ENCODE measurements at regions not wholly inside any gene's neighbourhood (a gene's known extent, or its start where the extent isn't known, plus 50 kb on each side); places are given as distances from the start of the nearest gene placed in this dataset.
"Not testable (repeated sequence)": the region's sequence is repeated elsewhere in the genome, so short reads cannot be mapped to it uniquely, and the experiment has no call there.

GRCh38 chr14:28375295-28375694 is 391.3 kb upstream of the FOXG1 start:
- FAIRE-seq (no peak), DNase-seq (ENCODE audit: insufficient read length, low spot score) (no peak)
- no peak for TF ChIP-seq POLR2A (IDR thresholded peaks at IDR 0.05; ENCODE audit: low read depth, low read length)

- FAIRE-seq: no peak
- DNase-seq (ENCODE audit: insufficient read length, low spot score): no peak
- TF ChIP-seq POLR2A (IDR thresholded peaks at IDR 0.05; ENCODE audit: low read depth, low read length): no peak
Measured at GRCh38 chr14:28381656-28382055, 384.9 kb upstream of the FOXG1 start.

- no peak for TF ChIP-seq POLR2A (IDR thresholded peaks at IDR 0.05; ENCODE audit: low read depth, low read length)
- FAIRE-seq (peak; percentile 71), DNase-seq (ENCODE audit: insufficient read length, low spot score) (no peak)
Measured at GRCh38 chr14:28382444-28383190, 384.0 kb upstream of the FOXG1 start.

GRCh38 chr14:28398506-28398905 is 368.1 kb upstream of the FOXG1 start:
- no peak for TF ChIP-seq POLR2A (IDR thresholded peaks at IDR 0.05; ENCODE audit: low read depth, low read length)

GRCh38 chr14:28401705-28402104 is 364.9 kb upstream of the FOXG1 start:
- not testable (repeated sequence) for DNase-seq (ENCODE audit: insufficient read length, low spot score); FAIRE-seq

More at GRCh38 chr14:28398506-28398905, 368.1 kb upstream of the FOXG1 start:
- DNase-seq (ENCODE audit: insufficient read length, low spot score): no peak
- no peak for FAIRE-seq

GRCh38 chr14:28406196-28406595 is 360.4 kb upstream of the FOXG1 start:
- FAIRE-seq: no peak
- DNase-seq (ENCODE audit: insufficient read length, low spot score): no peak

GRCh38 chr14:28407031-28407825 is 359.4 kb upstream of the FOXG1 start:
- DNase-seq (ENCODE audit: insufficient read length, low spot score) (no peak), FAIRE-seq (no peak)
- no peak for TF ChIP-seq POLR2A (IDR thresholded peaks at IDR 0.05; ENCODE audit: low read depth, low read length)

More at GRCh38 chr14:28406196-28406595, 360.4 kb upstream of the FOXG1 start:
- no peak for TF ChIP-seq POLR2A (IDR thresholded peaks at IDR 0.05; ENCODE audit: low read depth, low read length)

GRCh38 chr14:28407996-28408395 is 358.6 kb upstream of the FOXG1 start:
- no peak for TF ChIP-seq POLR2A (IDR thresholded peaks at IDR 0.05; ENCODE audit: low read depth, low read length)
- DNase-seq (ENCODE audit: insufficient read length, low spot score) (no peak), FAIRE-seq (no peak)

- TF ChIP-seq POLR2A (IDR thresholded peaks at IDR 0.05; ENCODE audit: low read depth, low read length): no peak
- no peak for FAIRE-seq
- no peak for DNase-seq (ENCODE audit: insufficient read length, low spot score)
Measured at GRCh38 chr14:28412077-28412476, 354.5 kb upstream of the FOXG1 start.

- no peak for FAIRE-seq
- no peak for TF ChIP-seq POLR2A (IDR thresholded peaks at IDR 0.05; ENCODE audit: low read depth, low read length)
- DNase-seq (ENCODE audit: insufficient read length, low spot score): no peak
Measured at GRCh38 chr14:28426960-28427359, 339.6 kb upstream of the FOXG1 start.

GRCh38 chr14:28436821-28437220 is 329.8 kb upstream of the FOXG1 start:
- no peak for FAIRE-seq
- no peak for TF ChIP-seq POLR2A (IDR thresholded peaks at IDR 0.05; ENCODE audit: low read depth, low read length)
- DNase-seq (ENCODE audit: insufficient read length, low spot score): no peak

GRCh38 chr14:28461389-28461788 is 305.2 kb upstream of the FOXG1 start:
- no peak for DNase-seq (ENCODE audit: insufficient read length, low spot score)
- no peak for FAIRE-seq
- TF ChIP-seq POLR2A (IDR thresholded peaks at IDR 0.05; ENCODE audit: low read depth, low read length): no peak

GRCh38 chr14:28467611-28468010 is 299.0 kb upstream of the FOXG1 start:
- DNase-seq (ENCODE audit: insufficient read length, low spot score) (no peak), FAIRE-seq (no peak)
- no peak for TF ChIP-seq POLR2A (IDR thresholded peaks at IDR 0.05; ENCODE audit: low read depth, low read length)

GRCh38 chr14:28468191-28469151 is 298.1 kb upstream of the FOXG1 start:
- no peak for TF ChIP-seq POLR2A (IDR thresholded peaks at IDR 0.05; ENCODE audit: low read depth, low read length)
- DNase-seq (ENCODE audit: insufficient read length, low spot score) (no peak), FAIRE-seq (no peak)

Measured in H54 (cell line).